Neural crest cell (in vitro differentiated cells): ENCODE measurements at regions not wholly inside any gene's neighbourhood (a gene's known extent, or its start where the extent isn't known, plus 50 kb on each side); places are given as distances from the start of the nearest gene placed in this dataset.
A peak's percentile ranks its signal among the peaks of the same experiment; 100 is the strongest.

Experiments
- DNase-seq: peaks from one replicate; pipeline ENCODE4 v3.0.0; 2021; ENCODE audit warnings: low read depth, mixed read lengths, low spot score
- H3K27ac Mint-ChIP-seq: one replicate; pipeline ENCODE4 v1.8.0; 2021; ENCODE audit warnings: mild to moderate bottlenecking, mixed read lengths; ENCODE audit not compliant: unreplicated experiment
- H3K27me3 Mint-ChIP-seq: 2 replicates; pipeline ENCODE4 v1.8.0; 2021; ENCODE audit warnings: low read depth, mild to moderate bottlenecking, mixed read lengths
- H3K36me3 Mint-ChIP-seq: 2 replicates; pipeline ENCODE4 v1.8.0; 2021; ENCODE audit warnings: low read depth, mild to moderate bottlenecking, mixed read lengths
- H3K4me1 Mint-ChIP-seq: 2 replicates; pipeline ENCODE4 v1.8.0; 2021; ENCODE audit warnings: mixed read lengths
- H3K4me3 Mint-ChIP-seq: one replicate; pipeline ENCODE4 v1.8.0; 2021; ENCODE audit warnings: mild to moderate bottlenecking, mixed read lengths
- H3K9me3 Mint-ChIP-seq: 2 replicates; pipeline ENCODE4 v1.8.0; 2021; ENCODE audit warnings: mixed read lengths
- TF ChIP-seq, protein P1 (sequence below): fragments of 200-600 bp; sonication (generic); conservative IDR thresholded peaks from 2 replicates; pipeline ENCODE4 v1.5.0; 2021; ENCODE audit warnings: antibody characterized with exemption, mild to moderate bottlenecking

DNA sequence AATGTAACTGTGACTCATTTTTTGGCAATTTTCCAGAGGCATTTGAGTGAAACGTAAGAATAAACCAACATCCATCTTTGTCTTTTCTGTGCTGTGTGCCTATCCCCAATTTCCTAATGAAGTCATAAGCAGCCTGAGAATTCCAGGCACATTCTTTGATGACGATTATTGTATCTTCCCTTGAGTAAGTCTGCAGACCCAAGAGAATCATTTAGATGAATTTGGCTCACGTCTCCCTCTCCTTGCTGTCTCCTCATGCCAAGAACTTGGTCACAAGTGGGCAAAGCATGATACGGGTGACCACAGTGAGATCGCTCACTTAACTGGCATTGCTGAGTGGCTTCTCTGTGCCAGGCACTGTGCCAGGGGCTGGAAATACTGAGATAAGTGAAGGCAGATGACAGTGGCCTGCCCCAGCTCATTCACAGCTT lies 384.5 kb upstream of the IL12A start:
- no peak for DNase-seq
- Mint-ChIP-seq H3K4me1 (no peaks in the 10 kb centered on the region), H3K36me3 (peaks cover 6% of the 10 kb centered on the region), H3K27ac (no peak overlapping the region), H3K4me3 (no peak overlapping the region), H3K9me3 (peaks cover 10% of the 10 kb centered on the region), H3K27me3 (peaks cover 7% of the 10 kb centered on the region)
- TF ChIP-seq, protein P1, sequence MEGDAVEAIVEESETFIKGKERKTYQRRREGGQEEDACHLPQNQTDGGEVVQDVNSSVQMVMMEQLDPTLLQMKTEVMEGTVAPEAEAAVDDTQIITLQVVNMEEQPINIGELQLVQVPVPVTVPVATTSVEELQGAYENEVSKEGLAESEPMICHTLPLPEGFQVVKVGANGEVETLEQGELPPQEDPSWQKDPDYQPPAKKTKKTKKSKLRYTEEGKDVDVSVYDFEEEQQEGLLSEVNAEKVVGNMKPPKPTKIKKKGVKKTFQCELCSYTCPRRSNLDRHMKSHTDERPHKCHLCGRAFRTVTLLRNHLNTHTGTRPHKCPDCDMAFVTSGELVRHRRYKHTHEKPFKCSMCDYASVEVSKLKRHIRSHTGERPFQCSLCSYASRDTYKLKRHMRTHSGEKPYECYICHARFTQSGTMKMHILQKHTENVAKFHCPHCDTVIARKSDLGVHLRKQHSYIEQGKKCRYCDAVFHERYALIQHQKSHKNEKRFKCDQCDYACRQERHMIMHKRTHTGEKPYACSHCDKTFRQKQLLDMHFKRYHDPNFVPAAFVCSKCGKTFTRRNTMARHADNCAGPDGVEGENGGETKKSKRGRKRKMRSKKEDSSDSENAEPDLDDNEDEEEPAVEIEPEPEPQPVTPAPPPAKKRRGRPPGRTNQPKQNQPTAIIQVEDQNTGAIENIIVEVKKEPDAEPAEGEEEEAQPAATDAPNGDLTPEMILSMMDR, result no peak

- H3K9me3 Mint-ChIP-seq, result peaks cover 2% of the 10 kb centered on the region
- no peak for DNase-seq
- TF ChIP-seq, protein P1, result no peak
- no peaks in the 10 kb centered on the region for H3K4me1 Mint-ChIP-seq
- H3K27me3 Mint-ChIP-seq, result no peaks in the 10 kb centered on the region
- no peak overlapping the region for H3K27ac Mint-ChIP-seq
- H3K4me3 Mint-ChIP-seq, result no peak overlapping the region
- H3K36me3 Mint-ChIP-seq, result no peaks in the 10 kb centered on the region
Measured at GRCh38 chr3:159605101-159605500, 383.5 kb upstream of the IL12A start.

GRCh38 chr3:159605776-159606175 lies 382.9 kb upstream of the IL12A start:
- H3K36me3 Mint-ChIP-seq, result no peaks in the 10 kb centered on the region
- DNase-seq, result no peak
- peaks cover 4% of the 10 kb centered on the region for H3K27me3 Mint-ChIP-seq
- H3K4me3 Mint-ChIP-seq, result no peak overlapping the region
- no peaks in the 10 kb centered on the region for H3K9me3 Mint-ChIP-seq
- TF ChIP-seq, protein P1, result no peak
- no peak overlapping the region for H3K27ac Mint-ChIP-seq
- no peaks in the 10 kb centered on the region for H3K4me1 Mint-ChIP-seq

GRCh38 chr3:159607856-159608255 lies 380.8 kb upstream of the IL12A start:
- TF ChIP-seq, protein P1, result no peak
- Mint-ChIP-seq H3K9me3 (no peaks in the 10 kb centered on the region), H3K27ac (no peak overlapping the region)

GRCh38 chr3:159608311-159608710 lies 380.3 kb upstream of the IL12A start:
- Mint-ChIP-seq H3K36me3 (no peaks in the 10 kb centered on the region), H3K4me1 (no peaks in the 10 kb centered on the region), H3K4me3 (no peak overlapping the region), H3K27me3 (peaks cover 4% of the 10 kb centered on the region), H3K27ac (no peak overlapping the region), H3K9me3 (no peaks in the 10 kb centered on the region)
- DNase-seq, result no peak
- TF ChIP-seq, protein P1, result no peak

More at GRCh38 chr3:159607856-159608255, 380.8 kb upstream of the IL12A start:
- DNase-seq, result no peak
- Mint-ChIP-seq H3K4me3 (no peak overlapping the region), H3K27me3 (peaks cover 4% of the 10 kb centered on the region), H3K36me3 (no peaks in the 10 kb centered on the region), H3K4me1 (no peaks in the 10 kb centered on the region)

- TF ChIP-seq, protein P1, result no peak
- peak overlapping the region; percentile 24 for H3K27ac Mint-ChIP-seq
Measured at GRCh38 chr3:159609625-159610024, 379.0 kb upstream of the IL12A start.

More at GRCh38 chr3:159609625-159610024, 379.0 kb upstream of the IL12A start:
- H3K4me1 Mint-ChIP-seq, result no peaks in the 10 kb centered on the region
- no peak for DNase-seq
- no peaks in the 10 kb centered on the region for H3K9me3 Mint-ChIP-seq
- no peak overlapping the region for H3K4me3 Mint-ChIP-seq
- H3K36me3 Mint-ChIP-seq, result no peaks in the 10 kb centered on the region
- H3K27me3 Mint-ChIP-seq, result peaks cover 4% of the 10 kb centered on the region
